B cell (primary cell): ENCODE measurements at regions not wholly inside any gene's neighbourhood (a gene's known extent, or its start where the extent isn't known, plus 50 kb on each side); places are given as distances from the start of the nearest gene placed in this dataset.

Experiments
- EZH2 ChIP-seq: IDR thresholded peaks from 2 replicates; pipeline ENCODE4 v1.6.1; 2012; ENCODE audit warnings: borderline replicate concordance, low read depth, mild to moderate bottlenecking, moderate library complexity, low read length; ENCODE audit not compliant: insufficient read depth, poor library complexity, severe bottlenecking
- TF ChIP-seq, protein P1 (sequence below): fragments of 200-600 bp; IDR thresholded peaks from one replicate; pipeline ENCODE4 v1.8.0; 2022; ENCODE audit warnings: antibody characterized with exemption, mild to moderate bottlenecking

DNA sequence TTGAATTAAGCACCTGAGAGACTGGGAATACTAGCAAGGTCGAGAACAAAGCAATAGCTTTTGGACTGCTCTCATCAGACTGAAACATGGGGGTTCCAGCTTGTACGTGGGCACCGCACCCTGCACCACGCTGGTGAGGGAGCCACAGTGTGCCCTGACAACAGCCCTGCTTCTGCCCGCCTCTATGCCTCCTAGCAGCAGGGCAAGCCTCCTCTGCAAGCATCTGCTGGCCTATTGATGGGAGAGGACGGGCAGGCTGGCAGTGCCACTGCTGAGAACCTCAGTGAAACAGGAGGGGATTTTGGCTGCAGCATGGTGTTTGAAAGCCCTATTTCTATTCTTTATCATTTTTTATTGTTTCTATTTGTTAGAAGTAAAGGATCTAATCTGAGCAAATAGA lies 146.1 kb upstream of the OTOS start:
- TF ChIP-seq, protein P1, sequence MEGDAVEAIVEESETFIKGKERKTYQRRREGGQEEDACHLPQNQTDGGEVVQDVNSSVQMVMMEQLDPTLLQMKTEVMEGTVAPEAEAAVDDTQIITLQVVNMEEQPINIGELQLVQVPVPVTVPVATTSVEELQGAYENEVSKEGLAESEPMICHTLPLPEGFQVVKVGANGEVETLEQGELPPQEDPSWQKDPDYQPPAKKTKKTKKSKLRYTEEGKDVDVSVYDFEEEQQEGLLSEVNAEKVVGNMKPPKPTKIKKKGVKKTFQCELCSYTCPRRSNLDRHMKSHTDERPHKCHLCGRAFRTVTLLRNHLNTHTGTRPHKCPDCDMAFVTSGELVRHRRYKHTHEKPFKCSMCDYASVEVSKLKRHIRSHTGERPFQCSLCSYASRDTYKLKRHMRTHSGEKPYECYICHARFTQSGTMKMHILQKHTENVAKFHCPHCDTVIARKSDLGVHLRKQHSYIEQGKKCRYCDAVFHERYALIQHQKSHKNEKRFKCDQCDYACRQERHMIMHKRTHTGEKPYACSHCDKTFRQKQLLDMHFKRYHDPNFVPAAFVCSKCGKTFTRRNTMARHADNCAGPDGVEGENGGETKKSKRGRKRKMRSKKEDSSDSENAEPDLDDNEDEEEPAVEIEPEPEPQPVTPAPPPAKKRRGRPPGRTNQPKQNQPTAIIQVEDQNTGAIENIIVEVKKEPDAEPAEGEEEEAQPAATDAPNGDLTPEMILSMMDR: no peak
- TF ChIP-seq EZH2: no peak
